Stimulated activated CD4-positive, alpha-beta T cell treated with anti-CD3 and anti-CD28 coated beads, Interleukin-1b, Interleukin-23, amount 100 ng/mL, for 4 hours (primary cell): ENCODE measurements at regions not wholly inside any gene's neighbourhood (a gene's known extent, or its start where the extent isn't known, plus 50 kb on each side); places are given as distances from the start of the nearest gene placed in this dataset.

Experiments
- DNase-seq, 2 donors: peaks; one replicate each; pipeline ENCODE4 v3.0.0-alpha.2; 2020; ENCODE audit warnings: low read depth in 2 of 2

- no peak for DNase-seq
Observed at GRCh38 chr19:31092274-31092673, 257.0 kb downstream of the TSHZ3 start.

GRCh38 chr19:31089681-31090080, 259.6 kb downstream of the TSHZ3 start:
- no peak for DNase-seq

GRCh38 chr19:31085125-31085524, 264.1 kb downstream of the TSHZ3 start:
- no peak for DNase-seq

GRCh38 chr19:31083105-31083504, 266.1 kb downstream of the TSHZ3 start:
- DNase-seq = no peak

- DNase-seq = no peak
Observed at GRCh38 chr19:31075146-31075655, 274.0 kb downstream of the TSHZ3 start.

DNA sequence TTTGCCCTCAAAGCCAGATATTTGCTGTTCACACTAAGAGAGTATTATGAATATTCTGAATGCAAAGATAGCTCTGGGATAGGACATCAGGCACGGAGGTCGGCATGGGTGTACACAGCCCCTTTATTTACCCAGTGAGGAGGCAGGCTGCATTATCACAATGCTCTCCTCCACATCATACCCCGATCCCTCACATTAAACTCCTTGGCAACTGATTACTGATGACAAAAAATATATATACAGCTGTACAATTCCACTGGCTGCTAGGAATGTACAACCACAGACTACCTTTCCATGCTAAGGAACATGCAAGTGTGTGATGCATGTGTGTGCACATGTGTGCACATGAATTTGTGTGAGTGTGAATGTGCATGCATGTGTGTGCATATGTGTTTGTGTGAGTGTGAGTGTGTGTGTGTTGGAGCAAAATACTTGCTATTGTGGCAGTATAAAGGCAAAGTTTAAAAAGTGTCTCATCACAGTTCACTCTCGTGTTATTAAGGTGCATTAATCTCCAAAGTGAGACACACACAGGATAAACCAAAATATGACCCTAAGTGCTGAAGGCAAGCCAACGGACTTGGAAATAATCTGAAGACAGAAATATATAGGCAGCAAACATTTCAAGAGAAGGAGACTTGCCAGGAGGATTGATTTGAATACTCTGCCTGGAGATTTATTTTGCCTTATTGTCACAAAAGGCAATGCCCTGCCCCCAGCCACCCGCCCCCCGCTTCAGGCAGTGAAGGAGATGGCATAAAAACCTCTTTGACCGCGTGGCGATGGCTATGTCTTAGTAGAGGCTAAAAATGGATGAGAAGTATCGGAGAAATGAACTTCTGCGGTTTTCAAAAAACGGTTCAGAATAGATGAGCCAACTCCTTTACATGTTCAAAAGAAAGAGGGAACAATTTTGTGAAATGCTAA, 274.8 kb downstream of the TSHZ3 start:
- DNase-seq = no peak

DNA sequence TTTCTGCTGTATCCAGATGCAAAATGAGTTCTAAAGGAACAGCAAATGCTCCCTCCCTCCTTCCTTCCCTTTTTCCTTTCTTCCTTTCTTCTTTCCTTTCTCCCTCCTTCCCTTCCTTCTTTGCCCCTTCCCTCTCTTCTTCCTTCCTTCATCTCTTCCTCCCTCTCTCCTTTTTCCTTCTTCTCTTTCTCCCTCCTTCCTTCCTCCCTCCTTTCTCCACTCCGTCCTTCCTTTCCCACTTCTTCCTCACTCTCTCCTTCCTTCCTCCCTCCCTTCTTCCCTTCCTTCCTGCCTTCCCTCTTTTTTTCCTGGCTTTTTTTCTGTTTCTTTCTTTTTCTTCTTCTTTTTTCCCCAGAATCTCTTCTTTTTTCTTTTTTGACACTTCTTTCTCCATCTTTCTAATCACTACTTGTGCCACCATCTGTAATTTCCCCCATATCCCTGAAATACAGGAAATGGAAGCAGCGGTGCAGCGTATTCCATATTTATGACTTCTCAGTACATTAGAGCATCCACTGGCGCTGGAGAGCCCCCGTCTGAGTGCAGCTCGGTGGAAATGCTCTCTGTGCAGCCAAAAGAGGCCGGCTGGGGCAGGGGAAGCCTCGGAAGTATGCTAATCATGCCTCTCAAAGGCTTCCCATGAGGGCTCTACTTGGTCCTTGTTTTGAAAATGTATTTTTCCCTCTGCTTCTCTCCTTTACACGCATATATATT, 275.6 kb downstream of the TSHZ3 start:
- no peak for DNase-seq

DNA sequence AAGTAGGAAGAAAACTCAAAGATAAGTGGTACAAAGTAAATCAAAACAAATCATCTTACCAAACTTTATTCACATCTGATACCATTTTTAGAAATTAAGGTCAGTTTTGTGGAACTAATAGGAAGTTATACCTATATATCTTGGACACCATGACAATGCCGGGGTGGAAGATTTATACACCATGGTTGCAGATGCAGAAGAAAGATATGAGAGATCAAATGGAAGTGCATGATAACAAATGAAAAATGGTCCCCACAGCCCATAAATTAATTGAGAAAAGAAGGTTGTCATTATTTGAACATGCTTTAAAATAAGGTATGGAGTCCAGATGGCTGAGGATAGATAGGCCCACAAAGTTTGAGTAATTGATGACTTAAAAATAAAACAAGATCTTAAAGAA, 276.8 kb downstream of the TSHZ3 start:
- no peak for DNase-seq

DNA sequence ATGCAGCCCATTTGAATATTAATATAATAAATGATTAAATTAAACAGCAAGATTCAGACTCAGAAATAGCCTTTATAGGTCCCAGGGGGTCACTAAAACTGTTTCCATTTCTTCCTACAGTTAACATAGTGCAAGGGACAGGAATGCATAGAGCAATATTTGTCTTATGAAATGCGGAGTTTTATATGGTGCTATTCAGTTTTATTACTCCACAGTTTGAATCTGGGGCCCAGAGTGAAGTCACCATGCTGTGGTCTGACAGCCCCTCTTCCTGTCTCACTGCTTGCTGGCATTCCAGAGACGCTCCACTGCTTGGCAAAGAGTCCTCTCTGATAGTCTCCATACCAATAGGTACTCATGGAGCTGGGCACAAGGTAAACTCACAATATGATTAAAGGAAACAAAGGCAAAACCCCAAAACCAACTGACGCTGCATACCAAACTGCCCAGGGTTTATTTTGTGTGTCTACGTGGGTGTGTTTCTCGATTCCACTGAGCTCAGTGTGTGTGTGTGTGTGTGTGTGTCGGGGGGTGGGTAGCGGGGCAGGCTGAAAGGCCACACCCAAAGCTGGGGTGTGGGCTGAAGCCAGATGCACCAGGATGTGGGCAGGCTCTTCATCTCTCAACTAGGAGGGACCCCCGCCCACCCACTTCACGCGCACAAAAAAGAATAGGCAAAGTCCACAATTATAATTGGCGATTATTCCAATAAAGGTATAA, 277.9 kb downstream of the TSHZ3 start:
- no peak for DNase-seq

GRCh38 chr19:31070146-31071065, 278.8 kb downstream of the TSHZ3 start:
- DNase-seq = no peak

DNA sequence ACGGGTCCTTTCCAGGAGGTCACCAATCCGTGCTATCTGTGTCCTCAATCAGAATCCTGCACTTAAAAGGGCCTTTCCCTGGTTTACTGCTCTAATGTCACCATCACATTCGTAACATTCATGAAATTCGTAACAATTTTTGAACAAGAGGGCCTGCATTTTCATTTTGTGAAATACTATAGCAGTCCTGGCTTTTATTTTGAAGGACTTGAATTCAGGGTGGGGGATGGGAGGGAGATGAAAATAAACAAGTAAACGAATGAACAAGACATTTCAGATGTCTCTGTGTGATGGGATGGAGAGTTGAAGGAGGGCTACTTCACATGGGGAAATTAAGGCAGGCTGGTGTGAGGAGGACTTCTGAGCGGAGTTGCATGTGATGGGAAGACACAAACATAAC, 281.0 kb downstream of the TSHZ3 start:
- no peak for DNase-seq

- DNase-seq = no peak
Observed at GRCh38 chr19:31066385-31066784, 282.9 kb downstream of the TSHZ3 start.

GRCh38 chr19:31064491-31064890, 284.7 kb downstream of the TSHZ3 start:
- no peak for DNase-seq

DNA sequence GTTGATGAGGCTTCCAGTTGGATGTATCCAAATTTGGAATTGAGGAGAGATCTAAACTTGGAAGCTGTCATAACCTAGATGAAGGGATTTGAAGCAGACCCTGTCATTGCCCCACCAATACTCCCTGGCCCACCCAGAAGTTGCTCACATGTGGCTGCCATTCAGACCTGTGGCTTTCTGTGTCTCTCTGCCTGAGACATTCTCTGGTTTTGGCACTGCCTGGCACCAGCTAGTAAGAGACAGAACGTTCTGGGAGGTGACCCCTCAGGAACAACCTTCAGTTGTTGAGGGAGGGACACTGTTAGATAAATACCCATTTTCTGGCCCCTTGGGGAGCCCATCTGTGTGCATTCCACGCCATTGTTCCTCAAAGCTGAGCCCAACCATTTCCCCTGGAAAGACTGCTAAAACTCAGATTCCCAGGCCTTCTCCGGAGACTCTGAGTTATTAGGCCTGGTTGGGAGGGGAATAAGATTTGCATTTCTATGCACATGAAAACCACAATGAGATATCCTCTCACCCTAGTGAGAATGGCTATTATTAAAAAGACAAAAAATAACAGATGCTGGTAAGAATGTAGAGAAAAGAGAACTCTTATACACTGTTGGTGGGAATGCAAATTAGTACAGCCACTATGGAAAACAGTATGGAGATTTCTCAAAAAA, 290.4 kb downstream of the TSHZ3 start:
- DNase-seq = no peak

- no peak for DNase-seq
Observed at GRCh38 chr19:31057476-31057875, 291.8 kb downstream of the TSHZ3 start.

- no peak for DNase-seq
Observed at GRCh38 chr19:31055454-31055853, 293.8 kb downstream of the TSHZ3 start.

DNA sequence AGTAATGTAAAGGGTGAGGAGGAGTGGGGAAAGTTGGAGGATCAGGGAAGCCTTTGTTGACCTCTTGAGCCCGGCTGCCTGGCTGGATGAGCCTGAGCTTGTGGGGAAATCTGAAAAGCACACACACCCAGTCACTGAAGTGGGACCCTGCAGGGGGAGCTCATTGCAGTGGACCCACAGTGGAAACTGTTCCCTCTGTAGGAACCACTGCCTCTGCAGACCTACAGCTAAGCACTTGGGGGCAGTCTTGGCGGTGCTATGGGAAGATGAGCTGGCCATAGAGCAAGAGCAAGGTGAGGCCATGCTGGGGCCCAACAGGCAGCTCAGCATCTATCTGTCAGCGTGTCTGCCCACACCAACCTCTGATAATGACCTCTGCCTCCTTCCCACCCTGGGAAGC, 294.8 kb downstream of the TSHZ3 start:
- DNase-seq = peak; percentile 4 to 17

GRCh38 chr19:31049431-31049830, 299.8 kb downstream of the TSHZ3 start:
- DNase-seq = no peak

- no peak for DNase-seq
Observed at GRCh38 chr19:31046024-31046423, 303.2 kb downstream of the TSHZ3 start.

DNA sequence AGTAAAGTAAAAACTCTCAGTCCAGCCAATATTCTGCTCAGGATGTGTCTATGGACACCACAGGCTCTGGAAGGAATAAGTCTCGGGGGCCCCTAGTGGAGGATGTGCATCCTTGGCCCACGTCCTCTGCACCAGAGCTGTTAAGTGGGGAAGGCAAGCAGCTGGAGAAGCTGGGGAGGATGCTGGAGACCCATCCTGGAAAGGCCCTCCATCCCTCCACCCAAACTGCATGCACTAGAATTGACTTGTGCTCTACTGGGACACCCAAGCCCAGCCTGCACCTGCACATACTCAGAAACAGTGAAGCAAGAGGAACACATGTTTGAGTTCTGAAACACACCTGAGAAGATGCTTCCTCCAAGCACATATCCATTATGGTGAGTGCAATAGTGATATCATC, 307.8 kb downstream of the TSHZ3 start:
- DNase-seq = no peak

DNA sequence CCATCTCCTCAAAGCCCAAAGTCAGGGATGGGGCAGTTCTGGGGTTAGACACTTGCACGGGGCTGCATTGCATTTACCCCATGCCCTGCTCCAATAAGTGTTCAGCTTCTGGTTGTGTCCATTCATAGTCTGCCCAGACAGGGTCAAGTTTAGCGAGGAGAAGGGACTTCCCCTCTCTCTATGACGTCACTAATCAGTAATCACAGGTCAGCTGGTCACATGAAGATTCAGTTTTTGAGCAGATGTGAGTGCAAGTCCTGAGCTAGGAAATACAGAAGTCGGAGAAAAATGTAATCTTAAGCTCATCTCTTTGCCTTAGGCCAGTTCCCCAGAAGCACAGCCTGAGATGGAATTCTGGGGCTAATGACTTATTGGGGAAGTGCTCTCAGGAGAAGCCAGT, 310.1 kb downstream of the TSHZ3 start:
- no peak for DNase-seq
